Upper lobe of right lung (tissue), 1 donor: ENCODE measurements at regions not wholly inside any gene's neighbourhood (a gene's known extent, or its start where the extent isn't known, plus 50 kb on each side); places are given as distances from the start of the nearest gene placed in this dataset.

Experiments used
- ATAC-seq: fragments of 200-7000 bp; cut with Tn5 transposase; one replicate; pipeline ENCODE4 v1.9.1; 2020; ENCODE audit warnings: mild to moderate bottlenecking, moderate library complexity
- DNase-seq: peaks from one replicate; pipeline ENCODE4 v3.0.0-alpha.2; 2020
- H3K27ac ChIP-seq: fragments of 200-600 bp; one replicate; pipeline ENCODE4 v1.8.0; 2022
- H3K27me3 ChIP-seq: fragments of 200-600 bp; one replicate; pipeline ENCODE4 v1.8.0; 2022; ENCODE audit warnings: mild to moderate bottlenecking
- H3K36me3 ChIP-seq: fragments of 200-600 bp; one replicate; pipeline ENCODE4 v1.8.0; 2022
- H3K4me1 ChIP-seq: fragments of 200-600 bp; one replicate; pipeline ENCODE4 v1.8.0; 2022
- H3K4me3 ChIP-seq: fragments of 200-600 bp; one replicate; pipeline ENCODE4 v1.8.0; 2022; ENCODE audit warnings: mild to moderate bottlenecking
- H3K9me3 ChIP-seq: fragments of 200-600 bp; one replicate; pipeline ENCODE4 v1.8.0; 2022
- intact Hi-C: fragments of 100-400 bp; cut with DNase I; formaldehyde crosslinking; loops from one replicate; pipeline ENCODE4 v1.11.0; 2022
- TF ChIP-seq, protein P1 (sequence below): fragments of 200-600 bp; IDR thresholded peaks from one replicate; pipeline ENCODE4 v1.8.0; 2022; ENCODE audit warnings: antibody characterized with exemption
- donor health status: DM: no; HTN: yes; CAD: no; lungs with severe emphysema.

DNA sequence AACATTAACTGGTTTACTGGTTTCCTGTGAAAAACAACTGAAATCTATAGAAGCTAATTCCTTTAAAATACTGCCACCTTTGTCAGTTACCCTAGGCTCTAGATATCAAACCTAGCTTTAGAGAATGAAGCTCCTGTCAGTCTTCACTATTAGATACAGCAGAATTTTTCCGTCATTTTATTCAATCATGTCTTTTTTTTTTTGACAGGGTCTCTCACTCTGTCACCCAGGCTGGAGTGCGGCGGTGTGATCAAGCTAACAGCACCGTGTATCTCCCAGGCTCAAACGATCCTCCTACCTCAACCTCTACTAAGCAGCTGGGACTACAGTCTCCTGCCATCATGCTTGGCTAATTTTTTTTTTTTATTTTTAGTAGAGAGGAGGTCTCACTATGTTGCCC, 415.2 kb upstream of the LRRTM4 start:
- no peaks in the 10 kb centered on the region for H3K36me3 ChIP-seq
- no peaks in the 10 kb centered on the region for H3K9me3 ChIP-seq
- TF ChIP-seq, protein P1, sequence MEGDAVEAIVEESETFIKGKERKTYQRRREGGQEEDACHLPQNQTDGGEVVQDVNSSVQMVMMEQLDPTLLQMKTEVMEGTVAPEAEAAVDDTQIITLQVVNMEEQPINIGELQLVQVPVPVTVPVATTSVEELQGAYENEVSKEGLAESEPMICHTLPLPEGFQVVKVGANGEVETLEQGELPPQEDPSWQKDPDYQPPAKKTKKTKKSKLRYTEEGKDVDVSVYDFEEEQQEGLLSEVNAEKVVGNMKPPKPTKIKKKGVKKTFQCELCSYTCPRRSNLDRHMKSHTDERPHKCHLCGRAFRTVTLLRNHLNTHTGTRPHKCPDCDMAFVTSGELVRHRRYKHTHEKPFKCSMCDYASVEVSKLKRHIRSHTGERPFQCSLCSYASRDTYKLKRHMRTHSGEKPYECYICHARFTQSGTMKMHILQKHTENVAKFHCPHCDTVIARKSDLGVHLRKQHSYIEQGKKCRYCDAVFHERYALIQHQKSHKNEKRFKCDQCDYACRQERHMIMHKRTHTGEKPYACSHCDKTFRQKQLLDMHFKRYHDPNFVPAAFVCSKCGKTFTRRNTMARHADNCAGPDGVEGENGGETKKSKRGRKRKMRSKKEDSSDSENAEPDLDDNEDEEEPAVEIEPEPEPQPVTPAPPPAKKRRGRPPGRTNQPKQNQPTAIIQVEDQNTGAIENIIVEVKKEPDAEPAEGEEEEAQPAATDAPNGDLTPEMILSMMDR: no peak
- H3K27me3 ChIP-seq: no peaks in the 10 kb centered on the region
- no peak overlapping the region for H3K4me3 ChIP-seq
- ATAC-seq: no peak
- H3K27ac ChIP-seq: no peak overlapping the region
- DNase-seq: no peak
- no peaks in the 10 kb centered on the region for H3K4me1 ChIP-seq
- intact Hi-C loops: no loop called here

DNA sequence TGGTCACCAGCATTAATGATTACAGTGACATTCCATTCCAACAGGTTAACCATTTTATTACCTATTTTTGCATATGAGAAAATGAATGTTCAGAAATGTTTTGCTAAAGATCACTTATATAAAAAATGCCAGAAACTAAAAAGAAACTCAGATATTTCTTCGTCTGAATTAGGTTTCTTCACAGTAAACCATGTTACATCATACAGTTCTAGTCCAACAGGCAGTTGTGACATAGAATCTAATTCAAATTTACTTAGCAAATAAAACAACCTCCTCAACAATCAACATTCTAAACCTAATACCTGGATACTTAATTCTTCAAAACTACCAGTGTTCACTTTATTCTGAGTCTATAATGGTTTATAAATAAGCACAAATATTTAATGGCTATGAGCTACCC, 416.3 kb upstream of the LRRTM4 start:
- TF ChIP-seq, protein P1: no peak
- intact Hi-C loops: no loop called here
- no peak for ATAC-seq

DNA sequence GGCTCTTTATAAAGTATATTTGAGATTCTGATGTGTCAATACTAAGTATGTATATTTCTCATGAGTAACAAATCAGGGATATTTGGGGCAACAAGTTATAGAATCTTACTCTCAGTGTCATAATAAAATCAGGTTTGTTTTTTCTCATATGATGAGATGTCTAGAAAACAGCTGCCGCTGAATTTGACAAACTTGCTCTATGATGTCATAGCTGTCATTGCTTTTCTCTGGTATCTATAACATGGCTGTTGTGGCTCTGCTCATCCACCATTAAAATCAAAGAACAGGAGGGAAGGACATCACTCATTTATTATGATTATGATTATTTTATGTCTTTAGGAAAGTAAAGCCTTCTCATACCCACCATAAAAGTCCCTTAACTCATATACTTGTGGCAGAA, 417.2 kb upstream of the LRRTM4 start:
- intact Hi-C loops: no loop called here
- no peaks in the 10 kb centered on the region for H3K36me3 ChIP-seq
- H3K27me3 ChIP-seq: no peaks in the 10 kb centered on the region
- H3K27ac ChIP-seq: no peak overlapping the region
- H3K4me1 ChIP-seq: no peaks in the 10 kb centered on the region
- TF ChIP-seq, protein P1: no peak
- H3K4me3 ChIP-seq: no peak overlapping the region
- no peaks in the 10 kb centered on the region for H3K9me3 ChIP-seq
- no peak for ATAC-seq
- no peak for DNase-seq

More for the DNA sequence above, 416.3 kb upstream of the LRRTM4 start:
- Histone ChIP-seq H3K4me1 (no peaks in the 10 kb centered on the region), H3K36me3 (no peaks in the 10 kb centered on the region), H3K27ac (no peak overlapping the region), H3K27me3 (no peaks in the 10 kb centered on the region), H3K4me3 (no peak overlapping the region), H3K9me3 (no peaks in the 10 kb centered on the region)
- no peak for DNase-seq

DNA sequence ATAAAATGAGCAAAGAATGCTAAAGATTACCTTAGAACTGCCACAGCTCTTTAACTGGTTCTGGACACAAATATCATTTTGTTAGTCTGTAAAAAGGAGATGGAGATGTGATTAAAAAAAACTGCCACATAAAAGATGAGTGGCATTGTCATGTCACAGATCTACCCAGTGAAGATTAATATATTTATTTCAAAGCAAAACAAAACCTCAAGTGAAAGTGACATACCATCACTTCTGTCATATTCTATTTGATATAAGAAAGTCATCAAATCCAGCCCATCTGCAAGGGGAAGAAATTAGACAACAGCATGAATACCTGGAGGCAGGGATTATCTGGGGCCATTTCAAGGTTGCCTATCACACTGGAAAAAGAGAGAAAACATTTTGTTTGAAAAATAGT, 417.6 kb upstream of the LRRTM4 start:
- intact Hi-C loops: no loop called here
- H3K27ac ChIP-seq: no peak overlapping the region
- H3K27me3 ChIP-seq: no peaks in the 10 kb centered on the region
- H3K36me3 ChIP-seq: no peaks in the 10 kb centered on the region
- no peaks in the 10 kb centered on the region for H3K9me3 ChIP-seq
- DNase-seq (no peak), ATAC-seq (no peak)
- H3K4me1 ChIP-seq: no peaks in the 10 kb centered on the region
- TF ChIP-seq, protein P1: no peak
- H3K4me3 ChIP-seq: no peak overlapping the region

DNA sequence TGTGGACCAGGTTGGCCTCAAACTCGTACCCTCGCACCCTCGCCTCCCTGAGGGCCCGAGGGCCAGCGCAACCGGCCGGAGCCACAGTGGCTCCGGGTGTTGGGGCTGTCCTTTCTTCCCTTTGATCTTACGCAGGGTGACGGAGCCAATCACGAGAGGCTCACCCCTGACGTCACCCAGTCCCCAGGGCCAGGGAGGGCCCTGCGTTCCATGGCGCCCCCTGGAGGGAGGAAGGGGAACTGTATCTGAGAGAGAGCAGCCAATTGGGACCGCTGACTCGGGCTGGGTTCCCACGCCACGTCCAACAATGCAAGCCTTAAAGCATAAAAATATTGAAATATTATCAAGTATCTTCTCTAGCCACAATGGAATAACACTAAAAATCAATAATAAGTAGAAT, 432.8 kb upstream of the LRRTM4 start:
- DNase-seq: no peak
- H3K27me3 ChIP-seq: no peaks in the 10 kb centered on the region
- no peaks in the 10 kb centered on the region for H3K9me3 ChIP-seq
- no peak overlapping the region for H3K4me3 ChIP-seq
- intact Hi-C loops: no loop called here
- H3K27ac ChIP-seq: no peak overlapping the region
- ATAC-seq: no peak
- TF ChIP-seq, protein P1: no peak
- no peaks in the 10 kb centered on the region for H3K36me3 ChIP-seq
- no peaks in the 10 kb centered on the region for H3K4me1 ChIP-seq

DNA sequence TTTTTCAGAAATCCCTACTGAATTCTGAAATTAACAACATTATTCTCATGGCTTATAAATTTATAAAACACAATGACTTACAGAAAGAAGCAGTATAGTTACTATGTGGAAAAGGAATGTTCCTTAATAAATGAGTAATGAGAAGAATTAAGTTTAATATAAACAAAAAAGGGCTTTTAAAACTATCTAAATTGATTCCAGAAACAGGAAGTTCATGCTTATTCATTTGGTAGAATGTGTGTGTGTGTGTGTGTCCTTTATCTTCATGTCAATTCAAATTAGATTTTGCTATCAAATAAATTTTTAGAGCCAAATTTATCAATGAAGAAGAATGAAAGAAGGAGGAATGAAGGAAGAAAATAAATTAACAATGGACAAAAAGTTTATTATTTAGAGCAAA, 440.8 kb upstream of the LRRTM4 start:
- Histone ChIP-seq H3K9me3 (no peaks in the 10 kb centered on the region), H3K27ac (no peak overlapping the region), H3K27me3 (no peaks in the 10 kb centered on the region), H3K4me3 (no peak overlapping the region), H3K36me3 (no peaks in the 10 kb centered on the region), H3K4me1 (no peaks in the 10 kb centered on the region)
- ATAC-seq (no peak), DNase-seq (no peak)
- intact Hi-C loops: no loop called here
- TF ChIP-seq, protein P1: no peak
